Esophagus squamous epithelium (tissue), 4 donors: ENCODE measurements at regions not wholly inside any gene's neighbourhood (a gene's known extent, or its start where the extent isn't known, plus 50 kb on each side); places are given as distances from the start of the nearest gene placed in this dataset.

ENCODE experiments used
- CTCF ChIP-seq, 6 experiments: fragments of 450-650 bp in 4 of 6; fragments of 200-600 bp in 2 of 6; sonication (generic) in 2 of 6; IDR thresholded peaks; one replicate each; pipeline ENCODE4 v1.5.1; 2016 to 2019; ENCODE audit warnings: antibody characterized with exemption in 6 of 6, mild to moderate bottlenecking in 4 of 6, moderate library complexity in 4 of 6
- POLR2A ChIP-seq, 4 donors: fragments of 450-650 bp; IDR thresholded peaks; one replicate each; pipeline ENCODE4 v1.6.1; 2017; ENCODE audit warnings: antibody characterized with exemption in 4 of 4, mild to moderate bottlenecking in 4 of 4, moderate library complexity in 3 of 4

DNA sequence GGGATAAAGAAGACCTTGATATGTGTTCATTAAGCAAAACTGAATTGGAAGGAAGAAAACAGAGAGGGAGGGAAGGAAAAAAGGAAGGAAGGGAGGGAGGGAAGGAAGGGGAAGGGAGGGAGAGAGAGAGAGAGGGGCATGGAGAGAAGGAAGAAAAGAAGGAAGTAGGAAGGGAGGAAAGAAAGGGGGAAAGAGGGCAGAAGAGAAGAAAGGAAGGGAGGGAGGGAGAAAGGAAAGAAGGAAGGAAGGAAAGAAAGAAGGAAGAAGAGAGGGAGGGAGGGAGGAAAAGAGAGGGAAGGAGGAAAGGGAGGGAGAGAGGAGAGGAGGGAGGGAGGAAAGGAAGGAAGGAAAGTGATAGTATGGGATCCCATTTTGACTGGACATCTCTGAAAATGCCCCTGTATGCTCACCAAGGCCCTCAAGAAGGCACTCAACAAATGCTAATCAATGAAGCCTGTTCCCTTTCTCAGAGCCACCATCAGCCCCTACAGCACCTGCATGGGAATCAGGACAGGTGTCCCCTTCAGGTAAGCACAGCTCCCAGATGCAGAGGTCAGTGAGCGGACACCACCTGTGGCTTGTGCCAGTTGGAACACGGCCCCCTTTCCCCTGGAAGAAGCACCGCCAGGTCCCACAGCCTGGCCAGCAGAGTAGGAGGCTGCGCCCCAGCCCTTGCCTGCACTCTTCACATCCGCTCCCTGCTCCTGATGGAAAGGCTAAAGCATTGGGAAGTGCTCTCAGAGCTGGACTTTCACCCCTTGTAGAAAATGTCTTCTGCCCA is 161.4 kb upstream of the DIO3 start:
- no peak for TF ChIP-seq POLR2A (IDR thresholded peaks at IDR 0.05)
- TF ChIP-seq CTCF (IDR thresholded peaks at IDR 0.05) = no peak
